GM19328 (cell line): ENCODE measurements at regions not wholly inside any gene's neighbourhood (a gene's known extent, or its start where the extent isn't known, plus 50 kb on each side); places are given as distances from the start of the nearest gene placed in this dataset.
"Not testable (repeated sequence)": the region's sequence is repeated elsewhere in the genome, so short reads cannot be mapped to it uniquely, and the experiment has no call there.

Source experiments
- ATAC-seq: cut with Tn5 transposase; IDR thresholded peaks from one replicate; pipeline ENCODE4 v1.9.1; 2021; ENCODE audit warnings: mild to moderate bottlenecking, moderate library complexity; ENCODE audit not compliant: unreplicated experiment

- ATAC-seq, result no peak
Measured at GRCh38 chr10:38209332-38209731, 115.2 kb downstream of the ZNF37A start.

GRCh38 chr10:38209748-38210147, 115.6 kb downstream of the ZNF37A start:
- not testable (repeated sequence) for ATAC-seq

- ATAC-seq, result no peak
Measured at GRCh38 chr10:38212460-38212859, 118.3 kb downstream of the ZNF37A start.

- no peak for ATAC-seq
Measured at GRCh38 chr10:38226385-38226784, 132.2 kb downstream of the ZNF37A start.

- no peak for ATAC-seq
Measured at GRCh38 chr10:38228394-38228793, 134.3 kb downstream of the ZNF37A start.

- ATAC-seq, result not testable (repeated sequence)
Measured at GRCh38 chr10:38238479-38238878, 144.3 kb downstream of the ZNF37A start.

- ATAC-seq, result not testable (repeated sequence)
Measured at GRCh38 chr10:38242061-38242649, 148.0 kb downstream of the ZNF37A start.

- not testable (repeated sequence) for ATAC-seq
Measured at GRCh38 chr10:38248113-38248512, 154.0 kb downstream of the ZNF37A start.

GRCh38 chr10:38252551-38252950, 158.4 kb downstream of the ZNF37A start:
- ATAC-seq, result not testable (repeated sequence)

GRCh38 chr10:38267555-38267954, 173.4 kb downstream of the ZNF37A start:
- not testable (repeated sequence) for ATAC-seq

GRCh38 chr10:38271031-38271430, 176.9 kb downstream of the ZNF37A start:
- not testable (repeated sequence) for ATAC-seq

GRCh38 chr10:38274879-38275278, 180.7 kb downstream of the ZNF37A start:
- not testable (repeated sequence) for ATAC-seq

- ATAC-seq, result not testable (repeated sequence)
Measured at GRCh38 chr10:38292560-38292959, 198.4 kb downstream of the ZNF37A start.

- ATAC-seq, result not testable (repeated sequence)
Measured at GRCh38 chr10:38310111-38310510, 216.0 kb downstream of the ZNF37A start.

GRCh38 chr10:38315090-38315805, 221.1 kb downstream of the ZNF37A start:
- not testable (repeated sequence) for ATAC-seq

GRCh38 chr10:38321393-38321792, 227.3 kb downstream of the ZNF37A start:
- not testable (repeated sequence) for ATAC-seq

GRCh38 chr10:38330306-38330705, 236.2 kb downstream of the ZNF37A start:
- not testable (repeated sequence) for ATAC-seq

GRCh38 chr10:38331106-38331505, 237.0 kb downstream of the ZNF37A start:
- not testable (repeated sequence) for ATAC-seq

- ATAC-seq, result not testable (repeated sequence)
Measured at GRCh38 chr10:38333699-38334098, 239.6 kb downstream of the ZNF37A start.

- not testable (repeated sequence) for ATAC-seq
Measured at GRCh38 chr10:38350645-38351044, 256.5 kb downstream of the ZNF37A start.

- ATAC-seq, result not testable (repeated sequence)
Measured at GRCh38 chr10:38354410-38354809, 260.3 kb downstream of the ZNF37A start.

- peak; percentile 100 for ATAC-seq
Measured at GRCh38 chr10:38355911-38356526, 261.9 kb downstream of the ZNF37A start.
